HFF-Myc (cell line): ENCODE measurements at regions not wholly inside any gene's neighbourhood (a gene's known extent, or its start where the extent isn't known, plus 50 kb on each side); places are given as distances from the start of the nearest gene placed in this dataset.

ENCODE experiments used
- DNase-seq: peaks from one replicate; pipeline ENCODE4 v3.0.0-alpha.2; 2011; ENCODE audit warnings: low read depth; ENCODE audit errors: extremely low read depth
- H3K4me3 ChIP-seq: replicated peaks from 2 replicates; pipeline ENCODE4 v1.5.1; 2011; ENCODE audit warnings: low read depth, mild to moderate bottlenecking, control low read depth, low read length
- TF ChIP-seq, protein P1 (sequence below): IDR thresholded peaks from 2 replicates; pipeline ENCODE4 v1.5.1; 2012; ENCODE audit warnings: mild to moderate bottlenecking, low read depth, low read length, control low read depth; ENCODE audit errors: missing control alignments

DNA sequence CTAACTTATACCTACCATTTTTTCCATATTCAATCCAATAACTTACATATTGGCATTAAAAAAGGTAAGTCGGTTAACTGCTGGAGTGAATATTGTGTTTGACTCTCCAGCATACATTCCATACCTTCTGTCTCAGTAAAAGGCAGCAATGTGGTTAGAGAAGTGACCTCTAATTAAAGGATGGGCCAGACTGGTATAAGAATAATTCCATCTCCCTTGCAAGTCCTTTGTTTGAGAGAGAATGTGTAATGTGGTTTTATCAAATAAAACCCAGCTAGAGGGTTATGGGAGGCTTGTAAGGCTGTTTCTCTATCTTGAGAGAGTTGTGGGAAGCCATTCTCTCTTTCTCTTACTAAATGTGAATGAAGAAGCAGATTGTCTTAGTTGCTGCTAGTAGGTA lies 289.3 kb upstream of the TCF4 start:
- no peak for DNase-seq
- H3K4me3 ChIP-seq = no peak overlapping the region
- TF ChIP-seq, protein P1, sequence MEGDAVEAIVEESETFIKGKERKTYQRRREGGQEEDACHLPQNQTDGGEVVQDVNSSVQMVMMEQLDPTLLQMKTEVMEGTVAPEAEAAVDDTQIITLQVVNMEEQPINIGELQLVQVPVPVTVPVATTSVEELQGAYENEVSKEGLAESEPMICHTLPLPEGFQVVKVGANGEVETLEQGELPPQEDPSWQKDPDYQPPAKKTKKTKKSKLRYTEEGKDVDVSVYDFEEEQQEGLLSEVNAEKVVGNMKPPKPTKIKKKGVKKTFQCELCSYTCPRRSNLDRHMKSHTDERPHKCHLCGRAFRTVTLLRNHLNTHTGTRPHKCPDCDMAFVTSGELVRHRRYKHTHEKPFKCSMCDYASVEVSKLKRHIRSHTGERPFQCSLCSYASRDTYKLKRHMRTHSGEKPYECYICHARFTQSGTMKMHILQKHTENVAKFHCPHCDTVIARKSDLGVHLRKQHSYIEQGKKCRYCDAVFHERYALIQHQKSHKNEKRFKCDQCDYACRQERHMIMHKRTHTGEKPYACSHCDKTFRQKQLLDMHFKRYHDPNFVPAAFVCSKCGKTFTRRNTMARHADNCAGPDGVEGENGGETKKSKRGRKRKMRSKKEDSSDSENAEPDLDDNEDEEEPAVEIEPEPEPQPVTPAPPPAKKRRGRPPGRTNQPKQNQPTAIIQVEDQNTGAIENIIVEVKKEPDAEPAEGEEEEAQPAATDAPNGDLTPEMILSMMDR = no peak

DNA sequence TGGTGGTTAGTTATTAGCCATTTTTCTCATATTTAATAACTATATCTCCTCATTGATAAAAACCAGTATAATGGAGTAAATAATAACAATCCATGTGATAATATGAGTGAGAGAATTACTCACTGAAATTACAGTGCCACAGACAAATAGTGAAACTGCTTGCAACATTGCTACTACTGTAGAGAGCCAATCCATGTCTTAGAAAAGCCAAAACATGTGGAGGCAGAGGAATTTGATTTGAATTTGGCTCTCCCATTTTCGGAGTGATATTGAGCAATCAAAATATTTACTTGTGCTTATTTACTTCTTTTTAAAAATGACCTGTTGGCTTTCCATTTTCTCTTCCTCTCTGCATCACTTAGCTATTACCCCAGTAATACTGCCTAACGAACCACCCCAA lies 288.3 kb upstream of the TCF4 start:
- no peak overlapping the region for H3K4me3 ChIP-seq
- TF ChIP-seq, protein P1 = no peak
- no peak for DNase-seq

- no peak overlapping the region for H3K4me3 ChIP-seq
- no peak for DNase-seq
- TF ChIP-seq, protein P1 = no peak
These were observed 287.4 kb upstream of the TCF4 start for GRCh38 chr18:55875371-55875901.

DNA sequence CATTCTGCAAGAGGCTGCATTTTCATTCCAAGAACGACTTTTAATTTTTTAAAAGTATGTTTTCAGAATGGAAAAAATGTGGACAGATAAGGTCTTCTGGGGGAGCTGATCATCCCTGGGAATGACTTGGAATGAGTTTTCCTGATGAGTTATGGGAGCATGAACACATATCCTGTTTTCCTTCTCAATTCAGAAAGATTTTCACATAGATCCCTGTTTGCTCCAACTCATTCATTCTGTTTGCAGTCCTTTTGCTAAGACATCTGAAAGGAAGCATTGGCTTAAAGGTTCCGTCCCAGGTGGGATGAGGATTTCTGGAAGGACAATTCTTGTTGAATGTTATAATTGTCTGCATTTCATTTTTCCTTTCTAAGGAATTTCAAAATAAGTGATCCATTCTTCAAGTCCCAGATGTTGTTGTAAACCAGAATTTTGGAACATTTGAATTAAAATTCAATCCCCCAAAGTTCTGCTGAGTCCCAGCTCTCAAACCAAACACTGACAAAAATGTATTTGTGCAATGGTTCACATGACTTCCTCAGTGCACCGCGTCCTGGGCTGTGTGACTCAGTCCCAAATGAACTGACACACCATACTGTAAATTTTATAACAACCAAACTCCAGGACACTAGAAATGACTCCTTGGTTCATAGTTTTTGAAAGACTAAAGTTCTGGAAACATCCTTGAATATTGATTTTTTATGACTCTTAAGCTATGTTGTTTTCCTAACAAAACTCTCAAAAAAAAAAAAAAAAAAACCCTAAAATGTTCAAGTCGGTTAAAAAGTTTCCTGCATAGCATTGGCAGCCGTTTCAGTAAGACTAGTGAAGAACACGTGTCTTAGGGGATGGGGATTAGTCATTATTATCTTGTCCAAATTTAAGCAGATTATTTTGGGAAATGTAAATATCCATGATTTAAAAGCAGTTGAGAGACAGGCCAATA lies 281.8 kb upstream of the TCF4 start:
- DNase-seq = no peak
- TF ChIP-seq, protein P1 = no peak
- no peak overlapping the region for H3K4me3 ChIP-seq

DNA sequence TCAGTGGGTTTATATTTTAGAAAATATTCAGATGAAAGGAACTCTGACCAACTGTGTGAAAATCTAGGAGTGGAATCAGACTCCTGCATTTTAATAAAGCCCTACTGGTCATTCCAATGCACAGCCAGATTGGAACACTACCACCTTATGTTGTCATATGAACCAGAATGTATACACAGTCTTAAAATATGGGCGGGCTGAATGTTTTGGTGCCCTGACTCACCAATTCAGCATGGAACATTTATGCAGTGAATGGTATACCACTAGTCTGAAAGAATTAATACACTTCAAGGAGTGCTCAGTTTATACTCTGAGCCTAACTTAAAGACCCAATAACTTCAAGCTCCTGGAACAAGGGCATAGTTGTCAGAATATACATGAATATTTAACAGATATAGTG lies 280.9 kb upstream of the TCF4 start:
- no peak overlapping the region for H3K4me3 ChIP-seq
- no peak for DNase-seq
- TF ChIP-seq, protein P1 = no peak

GRCh38 chr18:55866886-55867285 lies 278.9 kb upstream of the TCF4 start:
- TF ChIP-seq, protein P1 = no peak
- DNase-seq = no peak
- no peak overlapping the region for H3K4me3 ChIP-seq

DNA sequence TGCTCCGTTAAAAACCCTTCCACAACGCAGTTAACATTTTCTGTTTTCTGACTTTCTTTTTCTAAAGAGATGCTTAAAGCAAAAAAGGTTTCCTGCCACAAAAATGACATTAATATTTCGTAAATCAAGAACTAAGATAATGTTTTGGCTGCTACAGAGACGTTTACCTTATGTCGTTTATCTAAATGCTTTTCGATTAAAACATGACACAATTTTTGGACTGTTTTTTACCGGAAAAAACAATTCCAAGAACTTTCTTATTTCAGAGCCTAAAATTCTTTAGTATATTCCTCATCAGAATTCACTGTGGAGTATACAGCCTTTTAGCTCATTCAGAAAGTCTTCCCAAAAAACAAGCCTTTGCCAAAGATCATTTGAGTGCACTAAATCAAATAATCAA lies 278.0 kb upstream of the TCF4 start:
- no peak overlapping the region for H3K4me3 ChIP-seq
- TF ChIP-seq, protein P1 = no peak
- no peak for DNase-seq
